Retina (tissue), 1 donor: ENCODE measurements at regions not wholly inside any gene's neighbourhood (a gene's known extent, or its start where the extent isn't known, plus 50 kb on each side); places are given as distances from the start of the nearest gene placed in this dataset.

ENCODE experiments used
- DNase-seq: peaks from one replicate; pipeline ENCODE4 v3.0.0-alpha.2; 2016

GRCh38 chr5:143729334-143729946, 82.5 kb upstream of the HMHB1 start:
- no peak for DNase-seq

- no peak for DNase-seq
Observed at GRCh38 chr5:143723159-143723558, 88.8 kb upstream of the HMHB1 start.

- no peak for DNase-seq
Observed at GRCh38 chr5:143721925-143722324, 90.0 kb upstream of the HMHB1 start.

GRCh38 chr5:143720689-143721088, 91.3 kb upstream of the HMHB1 start:
- no peak for DNase-seq

- no peak for DNase-seq
Observed at GRCh38 chr5:143717400-143717799, 94.6 kb upstream of the HMHB1 start.

- DNase-seq = no peak
Observed at GRCh38 chr5:143716881-143717280, 95.1 kb upstream of the HMHB1 start.

GRCh38 chr5:143715616-143716015, 96.3 kb upstream of the HMHB1 start:
- no peak for DNase-seq

GRCh38 chr5:143714629-143715028, 97.3 kb upstream of the HMHB1 start:
- no peak for DNase-seq

GRCh38 chr5:143713047-143714003, 98.6 kb upstream of the HMHB1 start:
- DNase-seq = no peak

GRCh38 chr5:143708672-143709071, 103.3 kb upstream of the HMHB1 start:
- no peak for DNase-seq

GRCh38 chr5:143707806-143708205, 104.2 kb upstream of the HMHB1 start:
- no peak for DNase-seq

GRCh38 chr5:143705381-143705780, 106.6 kb upstream of the HMHB1 start:
- no peak for DNase-seq

- no peak for DNase-seq
Observed at GRCh38 chr5:143703659-143704058, 108.3 kb upstream of the HMHB1 start.

GRCh38 chr5:143701493-143701892, 110.5 kb upstream of the HMHB1 start:
- DNase-seq = no peak

GRCh38 chr5:143700994-143701393, 111.0 kb upstream of the HMHB1 start:
- DNase-seq = no peak

- no peak for DNase-seq
Observed at GRCh38 chr5:143699121-143699520, 112.8 kb upstream of the HMHB1 start.

- no peak for DNase-seq
Observed at GRCh38 chr5:143698574-143698973, 113.4 kb upstream of the HMHB1 start.

GRCh38 chr5:143696921-143697320, 115.0 kb upstream of the HMHB1 start:
- no peak for DNase-seq

GRCh38 chr5:143695941-143696340, 116.0 kb upstream of the HMHB1 start:
- DNase-seq = no peak

GRCh38 chr5:143695244-143695864, 116.6 kb upstream of the HMHB1 start:
- DNase-seq = no peak

GRCh38 chr5:143694357-143694756, 117.6 kb upstream of the HMHB1 start:
- no peak for DNase-seq

GRCh38 chr5:143693651-143694252, 118.2 kb upstream of the HMHB1 start:
- DNase-seq = no peak

GRCh38 chr5:143692342-143692741, 119.6 kb upstream of the HMHB1 start:
- peak; percentile 18 for DNase-seq

GRCh38 chr5:143691945-143692290, 120.0 kb upstream of the HMHB1 start:
- DNase-seq = peak; percentile 18
